ES-I3 (cell line): ENCODE measurements at regions not wholly inside any gene's neighbourhood (a gene's known extent, or its start where the extent isn't known, plus 50 kb on each side); places are given as distances from the start of the nearest gene placed in this dataset.
A peak's percentile ranks its signal among the peaks of the same experiment; 100 is the strongest.
"Not testable (repeated sequence)": the region's sequence is repeated elsewhere in the genome, so short reads cannot be mapped to it uniquely, and the experiment has no call there.

ENCODE experiments used
- H3K36me3 ChIP-seq: 2 replicates; pipeline ENCODE4 v1.6.1; 2013; ENCODE audit warnings: mild to moderate bottlenecking, low read length, control low read depth, moderate library complexity; ENCODE audit not compliant: insufficient read depth
- H3K4me1 ChIP-seq: 2 replicates; pipeline ENCODE4 v1.6.1; 2013; ENCODE audit warnings: mild to moderate bottlenecking, control low read depth, low read length; ENCODE audit not compliant: insufficient read depth
- H3K9ac ChIP-seq: 2 replicates; pipeline ENCODE4 v1.6.1; 2013; ENCODE audit warnings: low read depth, mild to moderate bottlenecking, low read length, moderate library complexity
- H3K9me3 ChIP-seq: 2 replicates; pipeline ENCODE4 v1.6.1; 2013; ENCODE audit warnings: mild to moderate bottlenecking, low read length, moderate library complexity; ENCODE audit not compliant: control insufficient read depth, insufficient read depth

DNA sequence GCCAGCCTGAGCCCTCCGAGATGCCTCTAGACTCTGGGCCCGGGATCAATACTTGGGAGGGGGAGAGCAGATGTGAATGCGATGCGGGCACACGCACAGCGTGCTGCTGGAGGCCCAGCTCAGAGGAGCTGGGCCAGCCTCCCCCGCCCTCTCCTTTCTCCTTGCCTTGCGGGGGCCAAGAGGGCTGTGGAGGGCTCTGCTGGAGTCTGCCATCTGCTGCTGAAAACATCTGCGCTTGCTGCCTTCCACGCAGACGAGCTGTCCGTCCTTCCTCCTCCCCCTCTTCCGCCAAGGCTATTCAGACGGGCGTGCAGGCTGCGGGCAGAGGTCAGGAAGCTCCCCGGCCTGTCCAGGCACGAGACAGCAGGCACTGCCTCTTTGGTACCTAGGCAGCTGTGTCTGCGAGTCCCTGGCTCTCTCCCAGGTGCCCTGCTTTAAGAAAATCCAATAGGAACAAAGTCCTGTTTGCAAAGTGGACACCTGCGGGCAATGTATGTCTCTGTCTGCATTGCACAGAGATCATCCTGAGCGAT, 75.2 kb downstream of the SPRING1 start:
- H3K36me3 ChIP-seq = no peaks in the 10 kb centered on the region
- peaks cover 17% of the 10 kb centered on the region for H3K4me1 ChIP-seq
- no peaks in the 10 kb centered on the region for H3K9me3 ChIP-seq
- peak overlapping the region; percentile 30; the same call in 1 of the 2 replicates for H3K9ac ChIP-seq

DNA sequence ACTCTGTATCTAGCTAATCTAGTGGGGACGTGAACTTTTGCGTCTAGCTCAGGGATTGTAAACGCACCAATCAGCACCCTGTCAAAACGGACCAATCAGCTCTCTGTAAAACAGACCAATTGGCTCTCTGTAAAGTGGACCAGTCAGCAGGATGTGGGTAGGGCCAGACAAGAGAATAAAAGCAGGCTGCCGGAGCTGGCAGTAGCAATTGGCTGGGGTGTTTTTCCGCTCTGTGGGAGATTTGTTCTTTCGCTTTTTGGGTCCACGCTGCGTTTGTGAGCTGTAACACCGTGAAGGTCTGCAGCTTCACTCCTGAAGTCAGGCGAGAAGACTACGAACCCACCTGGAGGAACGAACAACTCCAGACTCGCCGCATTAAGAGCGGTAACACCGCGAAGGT, 76.5 kb downstream of the SPRING1 start:
- H3K9ac ChIP-seq = no peak overlapping the region; the same call in 1 of the 2 replicates
- H3K9me3 ChIP-seq = no peaks in the 10 kb centered on the region
- no peaks in the 10 kb centered on the region for H3K36me3 ChIP-seq
- H3K4me1 ChIP-seq = peaks cover 15% of the 10 kb centered on the region

DNA sequence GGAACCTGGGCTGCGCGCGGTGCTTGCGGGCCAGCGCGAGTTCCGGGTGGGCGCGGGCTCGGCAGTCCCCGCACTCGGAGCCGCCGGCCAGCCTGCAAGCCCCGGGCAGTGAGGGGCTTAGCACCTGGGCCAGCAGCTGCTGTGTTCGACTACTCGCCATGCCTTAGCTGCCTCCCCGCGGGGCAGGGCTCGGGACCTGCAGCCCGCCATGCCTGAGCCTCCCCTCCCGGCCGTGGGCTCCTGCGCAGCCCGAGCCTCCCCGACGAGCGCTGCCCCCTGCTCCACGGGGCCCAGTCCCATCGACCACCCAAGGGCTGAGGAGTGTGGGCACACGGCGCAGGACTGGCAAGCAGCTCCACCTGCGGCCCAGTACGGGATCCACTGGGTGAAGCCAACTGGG, 77.1 kb downstream of the SPRING1 start:
- not testable (repeated sequence) for H3K4me1 ChIP-seq, H3K9me3 ChIP-seq, H3K9ac ChIP-seq, H3K36me3 ChIP-seq

DNA sequence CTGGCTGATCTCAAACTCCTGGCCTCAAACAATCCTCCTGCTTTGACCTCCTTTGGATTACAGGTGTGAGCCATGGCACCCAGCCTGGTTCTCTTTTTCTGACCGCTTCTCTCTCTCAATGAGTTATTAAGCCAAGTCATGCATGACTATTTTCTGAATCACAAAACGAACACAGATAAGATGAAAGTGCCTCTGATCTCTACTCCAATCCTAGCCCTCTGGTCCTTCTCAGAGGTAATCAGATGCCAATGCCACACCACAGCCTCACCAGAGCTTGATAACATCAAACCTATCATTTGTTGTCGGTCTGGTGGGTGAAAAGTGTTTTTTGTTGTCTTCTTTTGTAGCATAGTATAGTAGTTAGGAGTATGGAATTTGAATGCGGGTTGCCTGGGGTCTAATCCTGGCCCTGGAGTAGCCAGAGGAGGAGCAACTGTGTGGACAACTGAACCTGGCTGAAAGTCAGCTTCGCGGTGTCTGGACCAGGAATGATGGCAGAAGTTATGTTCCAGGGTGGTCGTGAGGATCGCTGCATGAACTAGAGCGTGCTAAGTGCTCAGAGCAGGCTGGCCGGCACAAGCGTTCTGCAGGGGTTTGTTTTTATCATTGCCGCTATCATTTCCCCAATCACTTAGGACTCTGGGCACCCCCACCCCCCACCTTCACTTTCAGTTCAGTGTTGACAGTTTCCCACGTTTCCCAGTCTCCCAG, 77.9 kb downstream of the SPRING1 start:
- H3K9me3 ChIP-seq = no peaks in the 10 kb centered on the region
- H3K36me3 ChIP-seq = no peaks in the 10 kb centered on the region
- 0 out of 2 replicates have a peak, but pooled peaks cover 3% of the 10 kb centered on the region for H3K4me1 ChIP-seq
- H3K9ac ChIP-seq = no peak overlapping the region

DNA sequence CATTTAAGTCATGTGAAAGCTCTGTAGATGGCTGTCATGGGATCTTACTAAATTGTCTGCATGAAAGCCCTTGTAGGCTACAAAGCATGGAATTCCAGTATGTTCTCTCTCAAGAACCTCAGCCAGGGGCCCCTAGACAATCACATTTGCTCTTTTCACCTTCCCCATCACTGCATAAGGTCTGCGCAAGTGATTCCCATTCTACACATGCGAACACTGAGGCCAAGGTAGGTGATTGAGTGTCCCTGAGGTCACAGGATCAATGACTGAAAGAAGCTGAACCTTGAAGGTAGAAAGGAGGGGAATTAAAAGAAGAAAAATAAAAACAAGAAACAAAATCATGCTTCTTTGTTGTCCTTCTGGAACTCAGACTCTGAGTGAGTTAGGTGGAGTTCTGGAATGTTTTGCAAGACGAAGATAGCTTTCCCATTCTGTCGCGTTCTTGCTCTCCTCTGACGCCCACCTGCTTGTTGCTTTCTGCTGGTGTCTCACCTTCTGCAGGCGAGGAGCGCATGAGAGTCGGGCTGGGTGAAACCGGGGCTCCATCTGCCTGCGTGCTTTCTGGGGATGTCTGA, 79.9 kb downstream of the SPRING1 start:
- 0 out of 2 replicates have a peak, but pooled peaks cover 3% of the 10 kb centered on the region for H3K4me1 ChIP-seq
- H3K36me3 ChIP-seq = no peaks in the 10 kb centered on the region
- H3K9me3 ChIP-seq = no peaks in the 10 kb centered on the region
- peak overlapping the region; percentile 41; the same call in 1 of the 2 replicates for H3K9ac ChIP-seq

DNA sequence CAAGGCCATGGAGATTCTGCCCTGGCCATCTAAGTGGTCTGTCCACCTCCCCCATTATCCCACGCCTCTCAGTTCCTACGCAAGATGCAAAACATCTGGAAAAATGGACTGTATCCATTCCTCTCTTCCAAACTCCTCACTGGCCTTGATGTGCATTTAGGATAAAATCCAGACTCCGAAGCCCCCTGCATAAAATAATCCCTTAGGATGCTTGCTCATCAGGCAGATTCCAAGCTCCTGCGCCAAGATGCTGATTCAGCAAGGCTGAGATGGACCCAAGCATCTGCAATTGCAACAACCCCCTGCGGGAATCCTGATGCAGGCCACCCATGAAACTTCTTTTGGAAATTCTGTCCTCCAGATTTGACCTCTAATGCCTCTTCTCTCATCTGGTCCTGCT, 81.6 kb downstream of the SPRING1 start:
- H3K9me3 ChIP-seq = no peaks in the 10 kb centered on the region
- no peak overlapping the region for H3K9ac ChIP-seq
- 0 out of 2 replicates have a peak, but pooled peaks cover 3% of the 10 kb centered on the region for H3K4me1 ChIP-seq
- H3K36me3 ChIP-seq = no peaks in the 10 kb centered on the region

DNA sequence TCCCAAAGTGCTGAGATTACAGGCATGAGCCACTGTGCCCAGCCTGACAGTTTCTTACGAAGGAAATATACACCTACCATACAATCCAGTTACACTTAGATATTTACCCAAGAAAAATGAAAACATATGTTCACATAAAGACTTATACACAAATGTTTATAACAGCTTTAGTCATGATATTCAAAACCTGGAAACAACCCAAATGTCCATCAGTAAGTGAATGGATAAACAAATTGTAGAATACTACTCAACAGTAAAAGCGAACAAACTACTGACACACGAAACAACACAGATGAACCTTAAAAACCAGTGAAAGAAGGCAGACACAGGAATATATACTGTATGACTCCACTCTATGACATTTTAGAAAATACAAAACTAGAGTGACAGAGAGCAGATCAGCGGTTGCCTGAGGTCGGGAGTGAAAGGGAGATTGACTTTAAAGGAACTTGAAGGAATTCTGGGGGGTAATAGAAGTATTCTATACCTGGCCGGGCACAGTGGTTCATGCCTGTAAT, 83.6 kb downstream of the SPRING1 start:
- H3K9me3 ChIP-seq = no peaks in the 10 kb centered on the region
- no peak overlapping the region for H3K9ac ChIP-seq
- H3K4me1 ChIP-seq = 0 out of 2 replicates have a peak, but pooled peaks cover 3% of the 10 kb centered on the region
- H3K36me3 ChIP-seq = no peaks in the 10 kb centered on the region

DNA sequence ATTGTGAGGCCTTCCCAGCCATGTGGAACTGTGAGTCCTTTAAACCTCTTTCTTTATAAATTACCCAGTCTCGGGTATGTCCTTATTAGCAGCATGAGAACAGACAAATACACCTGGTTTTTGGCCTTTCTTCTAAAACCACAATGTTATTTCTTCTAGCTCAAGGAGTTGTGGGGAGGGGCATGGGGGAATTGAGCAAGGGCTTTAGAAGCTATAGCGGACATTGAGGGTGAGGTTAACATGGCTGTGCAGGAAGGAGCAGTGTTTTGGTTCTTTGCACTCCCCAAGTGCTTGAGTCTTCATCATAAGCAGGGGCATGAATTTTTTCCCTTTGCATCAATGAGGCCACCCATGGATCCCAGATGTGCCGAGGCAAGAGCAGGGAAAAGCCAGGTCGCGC, 86.8 kb downstream of the SPRING1 start:
- no peaks in the 10 kb centered on the region; the same call in 1 of the 2 replicates for H3K4me1 ChIP-seq
- no peaks in the 10 kb centered on the region for H3K9me3 ChIP-seq
- H3K9ac ChIP-seq = no peak overlapping the region

DNA sequence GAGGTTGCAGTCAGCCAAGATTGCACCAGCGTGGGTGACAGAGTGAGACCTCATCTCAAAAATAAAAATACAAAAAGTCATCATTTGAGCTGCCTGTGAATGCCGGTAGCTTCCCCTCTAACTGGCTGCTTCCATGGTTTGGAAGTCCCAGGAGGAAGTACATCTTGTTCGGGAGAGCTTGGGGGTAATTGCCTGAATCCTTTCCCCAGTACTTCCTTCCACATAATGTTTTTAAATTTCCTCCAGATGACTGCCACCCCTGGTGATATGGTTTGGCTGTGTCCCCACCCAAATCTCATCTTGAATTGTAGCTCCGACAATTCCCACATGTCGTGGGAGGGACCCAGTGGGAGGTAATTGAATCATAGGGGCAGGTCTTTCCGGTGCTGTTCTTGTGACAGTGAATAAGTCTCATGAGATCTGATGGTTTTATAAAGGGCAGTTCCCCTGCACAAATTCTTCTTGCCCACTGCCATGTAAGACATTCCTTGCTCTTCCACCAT, 87.2 kb downstream of the SPRING1 start:
- no peaks in the 10 kb centered on the region for H3K9me3 ChIP-seq
- no peaks in the 10 kb centered on the region; the same call in 1 of the 2 replicates for H3K4me1 ChIP-seq
- no peak overlapping the region for H3K9ac ChIP-seq
- H3K36me3 ChIP-seq = no peaks in the 10 kb centered on the region

More for the DNA sequence above, 86.8 kb downstream of the SPRING1 start:
- H3K36me3 ChIP-seq = no peaks in the 10 kb centered on the region

DNA sequence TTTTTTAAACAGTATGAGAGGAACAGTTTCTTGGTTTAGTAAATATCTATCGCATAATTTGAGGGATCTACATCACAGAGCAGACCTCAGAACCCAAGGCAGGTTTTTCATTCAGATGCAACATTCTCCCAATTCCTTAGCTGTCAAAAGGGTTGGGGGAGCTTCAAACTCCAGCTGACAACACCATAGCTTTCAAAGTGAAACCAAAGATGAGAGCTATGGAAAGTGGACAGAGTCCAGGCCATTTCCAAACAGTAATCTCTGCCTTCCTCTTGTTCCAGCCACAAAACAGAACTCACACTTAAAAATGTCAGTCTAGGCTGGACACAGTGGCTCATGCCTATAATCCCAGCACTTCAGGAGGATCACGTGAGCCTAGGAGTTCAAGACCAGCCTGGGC, 87.8 kb downstream of the SPRING1 start:
- Histone ChIP-seq H3K36me3 (no peaks in the 10 kb centered on the region), H3K4me1 (no peaks in the 10 kb centered on the region; the same call in 1 of the 2 replicates), H3K9me3 (no peaks in the 10 kb centered on the region)

DNA sequence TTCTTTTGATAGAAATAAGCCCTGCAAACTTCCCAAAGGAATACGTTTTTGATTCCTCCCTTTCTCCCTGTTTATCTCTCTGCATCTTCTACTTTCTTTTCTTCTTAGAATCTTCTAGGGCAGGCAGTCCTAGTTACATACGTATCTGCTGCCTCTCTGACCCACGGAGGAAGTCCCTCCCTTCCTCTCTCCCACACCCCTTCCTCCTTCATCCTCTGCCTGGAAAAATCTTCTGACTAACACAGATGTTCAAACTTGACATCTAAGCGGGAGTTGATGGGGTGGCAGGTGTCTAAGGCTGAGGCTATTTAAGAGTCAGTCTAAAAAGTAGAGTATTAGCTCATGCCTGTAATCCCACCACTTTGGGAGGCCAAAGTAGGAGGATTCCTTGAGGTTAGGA, 88.6 kb downstream of the MAP1LC3B2 start:
- no peaks in the 10 kb centered on the region for H3K36me3 ChIP-seq
- no peak overlapping the region for H3K9ac ChIP-seq
- no peaks in the 10 kb centered on the region for H3K9me3 ChIP-seq
- H3K4me1 ChIP-seq = no peaks in the 10 kb centered on the region; the same call in 1 of the 2 replicates

More for the DNA sequence above, 87.8 kb downstream of the SPRING1 start:
- H3K9ac ChIP-seq = no peak overlapping the region

DNA sequence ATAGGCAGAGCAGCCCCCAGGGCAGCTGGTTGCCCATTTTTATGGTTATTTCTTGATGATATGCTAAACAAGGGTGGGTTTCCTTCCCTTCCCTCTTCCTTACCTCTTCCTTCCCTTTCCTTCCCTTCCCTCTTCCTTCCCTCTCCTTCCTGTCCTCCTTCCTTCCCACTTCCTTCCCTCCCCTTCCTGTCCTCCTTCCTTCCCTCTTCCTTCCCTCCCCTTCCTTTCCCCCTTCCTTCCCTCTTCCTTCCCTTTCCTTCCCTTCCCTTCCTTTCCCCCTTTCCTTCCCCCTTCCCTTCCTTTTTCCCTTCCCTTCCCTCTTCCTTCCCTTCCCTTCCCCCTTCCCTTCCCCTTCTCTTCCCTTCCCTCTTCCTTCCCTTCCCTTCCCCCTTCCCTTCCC, 87.7 kb downstream of the MAP1LC3B2 start:
- Histone ChIP-seq H3K9me3 (no peaks in the 10 kb centered on the region), H3K36me3 (no peaks in the 10 kb centered on the region), H3K4me1 (no peaks in the 10 kb centered on the region; the same call in 1 of the 2 replicates)

DNA sequence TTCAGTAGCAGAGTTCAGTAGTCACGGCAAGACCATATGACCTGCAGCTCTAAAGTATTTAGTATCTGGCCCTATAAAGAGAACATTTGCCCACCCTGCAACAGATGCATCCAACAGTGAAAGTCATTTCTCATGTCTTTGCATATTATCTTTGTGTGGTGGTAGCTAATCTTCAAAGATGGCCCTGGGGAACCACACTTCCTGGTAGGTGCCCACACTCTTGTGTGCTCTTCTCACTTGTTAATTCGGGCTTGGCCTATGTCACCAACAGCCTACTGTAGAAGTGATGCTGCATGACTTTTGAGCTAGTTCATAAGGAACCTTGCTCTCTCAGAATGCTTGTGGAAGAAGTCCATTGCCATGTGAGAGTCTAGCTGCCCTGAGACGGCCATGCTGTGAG, 85.6 kb downstream of the MAP1LC3B2 start:
- no peaks in the 10 kb centered on the region for H3K36me3 ChIP-seq
- no peaks in the 10 kb centered on the region; the same call in 1 of the 2 replicates for H3K4me1 ChIP-seq
- H3K9ac ChIP-seq = no peak overlapping the region
- H3K9me3 ChIP-seq = no peaks in the 10 kb centered on the region

More for the DNA sequence above, 87.7 kb downstream of the MAP1LC3B2 start:
- no peak overlapping the region for H3K9ac ChIP-seq

DNA sequence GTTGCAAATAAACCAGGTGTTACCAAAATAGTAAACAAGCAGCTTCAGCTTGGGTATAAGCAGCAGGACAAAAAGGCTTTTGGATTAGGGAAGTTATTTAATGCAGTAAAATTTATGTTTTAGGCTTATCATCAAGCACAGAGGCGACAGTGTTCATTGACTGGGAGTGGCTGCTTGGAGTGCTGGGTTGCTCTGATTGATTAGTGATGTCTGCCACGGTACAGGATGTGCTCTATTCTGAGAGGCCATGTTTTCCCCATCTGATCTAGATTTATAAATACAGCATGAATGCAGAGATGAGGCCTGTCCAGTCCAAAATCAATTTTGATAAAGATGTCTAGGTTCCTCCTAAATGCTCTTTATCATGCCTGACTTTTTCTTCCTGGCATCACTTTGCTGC, 83.5 kb downstream of the MAP1LC3B2 start:
- Histone ChIP-seq H3K9me3 (no peaks in the 10 kb centered on the region), H3K9ac (no peak overlapping the region), H3K36me3 (no peaks in the 10 kb centered on the region), H3K4me1 (no peaks in the 10 kb centered on the region; the same call in 1 of the 2 replicates)
